H1 (cell line): ENCODE measurements at regions not wholly inside any gene's neighbourhood (a gene's known extent, or its start where the extent isn't known, plus 50 kb on each side); places are given as distances from the start of the nearest gene placed in this dataset.

Experiments
- CTCF ChIA-PET: fragments of 300-600 bp; sonication (Branson Sonifier 250); formaldehyde crosslinking; loops from one replicate; lab custom pipeline; 2021; ENCODE audit not compliant: partially characterized antibody; lab: Charles Lee
- POLR2A ChIA-PET: fragments of 300-600 bp; sonication (Branson Sonifier 250); formaldehyde crosslinking; loops from one replicate; lab custom pipeline; 2021; ENCODE audit warnings: inconsistent platforms; ENCODE audit not compliant: partially characterized antibody; lab: Charles Lee
- DNase-seq, 2 experiments: peaks; one replicate each; pipeline versions ENCODE4 v3.0.0 to v3.0.0-alpha.2; 2010 to 2022; ENCODE audit warnings: low spot score in 2 of 2, low read depth in 1 of 2, mixed read lengths in 1 of 2
- FAIRE-seq: peaks from 2 replicates; lab custom pipeline; 2011; peaks lifted over from hg19 to GRCh38; lab: Jason Lieb, UNC
- H2AFZ ChIP-seq: 2 replicates; pipeline ENCODE4 v1.8.1; 2012; ENCODE audit warnings: low read length, inconsistent platforms
- H2AK5ac ChIP-seq: 2 replicates; pipeline ENCODE4 v1.6.1; 2013; ENCODE audit warnings: low read depth, low read length
- H2BK120ac ChIP-seq: replicated peaks from 2 replicates; pipeline ENCODE3; 2013; ENCODE audit warnings: low read depth, low read length, inconsistent platforms
- H2BK12ac ChIP-seq: 2 replicates; pipeline ENCODE4 v1.6.1; 2013; ENCODE audit warnings: low read depth, low read length
- H2BK15ac ChIP-seq: 2 replicates; pipeline ENCODE4 v1.6.1; 2013; ENCODE audit warnings: low read length
- H2BK20ac ChIP-seq: 2 replicates; pipeline ENCODE4 v1.6.1; 2013; ENCODE audit warnings: low read length
- H2BK5ac ChIP-seq: 2 replicates; pipeline ENCODE4 v1.6.1; 2013; ENCODE audit warnings: low read depth, low read length
- H3K14ac ChIP-seq: 2 replicates; pipeline ENCODE4 v1.6.1; 2013; ENCODE audit warnings: inconsistent platforms; ENCODE audit not compliant: insufficient read length
- H3K18ac ChIP-seq: 2 replicates; pipeline ENCODE4 v1.6.1; 2013; ENCODE audit warnings: low read length; ENCODE audit errors: extremely low read depth
- H3K23ac ChIP-seq: 2 replicates; pipeline ENCODE4 v1.6.1; 2013; ENCODE audit warnings: inconsistent platforms; ENCODE audit not compliant: insufficient read length
- H3K23me2 ChIP-seq: 2 replicates; pipeline ENCODE4 v1.6.1; 2013; ENCODE audit warnings: low read depth, low read length
- H3K27ac ChIP-seq: 2 replicates; pipeline ENCODE4 v1.6.1; 2011; ENCODE audit warnings: low read depth, low read length, inconsistent platforms
- H3K27me3 ChIP-seq, 4 experiments: replicated peaks in 1 of 4; 1 replicate in 1 of 4; 2 replicates in 3 of 4; pipeline versions ENCODE4 v1.6.1 to v1.8.1; 2011 to 2013; ENCODE audit warnings: low read length in 3 of 4, mild to moderate bottlenecking in 3 of 4, inconsistent platforms in 2 of 4, mixed read lengths in 2 of 4, moderate library complexity in 1 of 4; ENCODE audit not compliant: control insufficient read depth in 3 of 4, insufficient read depth in 3 of 4; ENCODE audit errors: extremely low read depth in 1 of 4
- H3K36me3 ChIP-seq, 4 experiments: 2 replicates each; pipeline versions ENCODE4 v1.6.1 to v1.8.1; 2011 to 2013; ENCODE audit warnings: mild to moderate bottlenecking in 4 of 4, low read length in 3 of 4, moderate library complexity in 2 of 4, control low read depth in 1 of 4, inconsistent platforms in 1 of 4; ENCODE audit not compliant: insufficient read depth in 4 of 4, control insufficient read depth in 2 of 4
- H3K4ac ChIP-seq: replicated peaks from 2 replicates; pipeline ENCODE3; 2013; ENCODE audit warnings: low read length, low read depth, mixed read lengths, inconsistent platforms; ENCODE audit not compliant: insufficient read length
- H3K4me1 ChIP-seq, 4 experiments: replicated peaks in 1 of 4; 1 replicate in 1 of 4; 2 replicates in 3 of 4; pipeline versions ENCODE4 v1.6.1 to v1.8.1; 2011 to 2013; ENCODE audit warnings: low read length in 3 of 4, inconsistent platforms in 2 of 4, mixed read lengths in 1 of 4; ENCODE audit not compliant: insufficient read depth in 4 of 4, control insufficient read depth in 3 of 4
- H3K4me2 ChIP-seq, 2 experiments: 2 replicates each; pipeline versions ENCODE4 v1.6.1 to v1.8.1; 2011 to 2013; ENCODE audit warnings: low read depth in 2 of 2, low read length in 2 of 2, control low read depth in 1 of 2, inconsistent platforms in 1 of 2, mild to moderate bottlenecking in 1 of 2; ENCODE audit not compliant: insufficient read depth in 1 of 2
- H3K4me3 ChIP-seq, 4 experiments: fragments of 200-600, 300-600 bp in 1 of 4; sonication (generic), shearing (Covaris generic), sonication (Bioruptor Twin) in 1 of 4; 2 replicates each; pipeline versions ENCODE4 v1.5.1 to v1.8.1; 2011 to 2016; ENCODE audit warnings: low read length in 4 of 4, low read depth in 3 of 4, control low read depth in 2 of 4, inconsistent platforms in 2 of 4, mild to moderate bottlenecking in 2 of 4, mixed read lengths in 1 of 4, moderate library complexity in 1 of 4; ENCODE audit not compliant: insufficient read depth in 2 of 4; ENCODE audit errors: extremely low read depth in 1 of 4
- H3K56ac ChIP-seq: replicated peaks from 2 replicates; pipeline ENCODE3; 2013; ENCODE audit warnings: low read depth, mild to moderate bottlenecking, mixed read lengths, low read length, inconsistent platforms; ENCODE audit not compliant: insufficient read length
- H3K79me1 ChIP-seq: 2 replicates; pipeline ENCODE4 v1.6.1; 2013; ENCODE audit warnings: low read depth, low read length, control low read depth
- H3K79me2 ChIP-seq, 2 experiments: 2 replicates each; pipeline versions ENCODE4 v1.6.1 to v1.8.1; 2012 to 2013; ENCODE audit warnings: low read length in 2 of 2, mild to moderate bottlenecking in 2 of 2, inconsistent platforms in 1 of 2; ENCODE audit not compliant: insufficient read depth in 2 of 2, control insufficient read depth in 1 of 2
- H3K9ac ChIP-seq, 4 experiments: replicated peaks in 1 of 4; 1 replicate in 1 of 4; 2 replicates in 3 of 4; pipeline versions ENCODE4 v1.6.1 to v1.8.1; 2011 to 2013; ENCODE audit warnings: low read depth in 3 of 4, low read length in 3 of 4, control low read depth in 2 of 4, mild to moderate bottlenecking in 2 of 4, moderate library complexity in 2 of 4, inconsistent platforms in 1 of 4; ENCODE audit errors: extremely low read depth in 1 of 4
- H3K9me3 ChIP-seq, 2 experiments: 2 replicates each; pipeline versions ENCODE4 v1.6.1 to v1.8.1; 2012 to 2013; ENCODE audit warnings: mild to moderate bottlenecking in 2 of 2, moderate library complexity in 2 of 2, control low read depth in 1 of 2, inconsistent platforms in 1 of 2, low read depth in 1 of 2, low read length in 1 of 2, mixed read lengths in 1 of 2; ENCODE audit not compliant: insufficient read depth in 2 of 2
- H4K20me1 ChIP-seq, 2 experiments: replicated peaks in 1 of 2; 2 replicates each; pipeline versions ENCODE3 to v1.8.1; 2011 to 2013; ENCODE audit warnings: inconsistent platforms in 2 of 2, low read length in 2 of 2, mild to moderate bottlenecking in 1 of 2; ENCODE audit not compliant: insufficient read depth in 2 of 2, control insufficient read depth in 1 of 2
- H4K5ac ChIP-seq: 2 replicates; pipeline ENCODE4 v1.6.1; 2013; ENCODE audit warnings: low read length, low read depth, mixed read lengths, inconsistent platforms; ENCODE audit not compliant: insufficient read length
- H4K8ac ChIP-seq: 2 replicates; pipeline ENCODE4 v1.8.0; 2013; ENCODE audit warnings: mild to moderate bottlenecking, moderate library complexity, low read length, inconsistent platforms; ENCODE audit not compliant: insufficient read depth; ENCODE audit errors: extremely low read depth
- H4K91ac ChIP-seq: replicated peaks from 2 replicates; pipeline ENCODE3; 2013; ENCODE audit warnings: low read length, mixed read lengths, inconsistent platforms; ENCODE audit not compliant: insufficient read length
- EP300 ChIP-seq, 2 experiments: IDR thresholded peaks; 1 replicate in 1 of 2; 2 replicates in 1 of 2; pipeline ENCODE4 v1.6.1; 2011 to 2012; ENCODE audit warnings: low read depth in 2 of 2, low read length in 2 of 2, mild to moderate bottlenecking in 2 of 2, borderline replicate concordance in 1 of 2, inconsistent platforms in 1 of 2, moderate library complexity in 1 of 2
- FOSL1 ChIP-seq: IDR thresholded peaks from 2 replicates; pipeline ENCODE4 v1.6.1; 2011; ENCODE audit warnings: mild to moderate bottlenecking, low read depth, low read length, moderate library complexity; ENCODE audit not compliant: insufficient read depth
- GABPA ChIP-seq: IDR thresholded peaks from 2 replicates; pipeline ENCODE4 v1.6.1; 2011; ENCODE audit warnings: mild to moderate bottlenecking, low read length, moderate library complexity, borderline replicate concordance; ENCODE audit not compliant: insufficient read depth
- GTF2F1 ChIP-seq: IDR thresholded peaks from 2 replicates; pipeline ENCODE4 v1.6.1; 2012; ENCODE audit warnings: low read depth, low read length, improper control_type of control experiment, borderline replicate concordance
- HDAC6 ChIP-seq: IDR thresholded peaks from one replicate; pipeline ENCODE4 v1.7.1; 2012; ENCODE audit warnings: low read depth, mild to moderate bottlenecking, inconsistent platforms, low read length, moderate library complexity
- POLR2AphosphoS5 ChIP-seq: IDR thresholded peaks from 2 replicates; pipeline ENCODE4 v1.6.1; 2011; ENCODE audit warnings: low read depth, low read length
- RBBP5 ChIP-seq: IDR thresholded peaks from 2 replicates; pipeline ENCODE4 v1.7.1; 2012; ENCODE audit warnings: low read depth, mild to moderate bottlenecking, inconsistent platforms, low read length, moderate library complexity, borderline replicate concordance
- SIX5 ChIP-seq: IDR thresholded peaks from 2 replicates; pipeline ENCODE4 v1.6.1; 2011; ENCODE audit warnings: mild to moderate bottlenecking, low read depth, low read length
- TEAD4 ChIP-seq: IDR thresholded peaks from 2 replicates; pipeline ENCODE4 v1.6.1; 2012; ENCODE audit warnings: low read depth, low read length, inconsistent platforms, mixed read lengths
- WGBS, 2 experiments: shearing (Covaris generic) in 1 of 2; methylation state at CpG; one replicate each; pipeline versions ENCODE4 v1.1.6 to v1.1.7; 2013 to 2015; ENCODE audit warnings: low lambda C conversion rate in 2 of 2, mixed read lengths in 2 of 2, inconsistent platforms in 1 of 2, low coverage in 1 of 2, missing lambda C conversion rate in 1 of 2; ENCODE audit not compliant: insufficient replicate concordance in 2 of 2, insufficient coverage in 1 of 2, insufficient read length in 1 of 2; ENCODE audit errors: extremely low coverage in 1 of 2, missing lambda C conversion rate in 1 of 2; 5-methylcytosine and 5-hydroxymethylcytosine counted together
- TF ChIP-seq, protein P1 (sequence below): IDR thresholded peaks from 2 replicates; pipeline ENCODE4 v1.6.1; 2012; ENCODE audit warnings: inconsistent platforms

DNA sequence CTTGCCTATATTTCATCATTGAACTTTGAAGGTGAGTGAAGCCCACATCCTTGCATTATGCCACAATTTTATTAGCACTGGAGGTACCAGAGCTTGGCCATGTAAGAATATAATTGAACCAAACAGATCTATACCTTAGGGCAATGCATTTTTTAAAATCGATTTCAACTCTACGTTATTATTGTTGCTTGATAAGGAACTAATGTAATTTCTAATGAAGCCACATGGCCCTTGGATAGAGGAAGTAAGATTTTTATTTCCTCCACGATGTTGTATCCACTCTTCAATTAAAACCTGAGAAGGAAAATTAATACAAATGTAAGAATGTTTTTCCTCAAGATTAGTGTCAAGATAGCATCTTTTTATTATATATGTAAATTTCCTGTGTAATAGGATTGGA is 370.0 kb upstream of the EEF2KMT start:
- FAIRE-seq = no peak
- H3K4me3 ChIP-seq = no peak overlapping the region
- no peak overlapping the region for H3K14ac ChIP-seq
- no peak for DNase-seq
- no peak overlapping the region for H2BK12ac ChIP-seq
- no peak overlapping the region for H2BK5ac ChIP-seq
- no peak overlapping the region for H2BK15ac ChIP-seq
- no peaks in the 10 kb centered on the region for H3K36me3 ChIP-seq
- H2BK120ac ChIP-seq = no peak overlapping the region
- H4K8ac ChIP-seq = no peak overlapping the region
- POLR2A ChIA-PET = no interaction called here
- TF ChIP-seq EP300 (IDR thresholded peaks at IDR 0.05; ENCODE audit: borderline replicate concordance in 1 of 2, low read depth in 2 of 2, low read length in 2 of 2) (no peak), GTF2F1 (no peak), GABPA (no peak), TEAD4 (no peak), HDAC6 (no peak), SIX5 (no peak), RBBP5 (no peak), FOSL1 (no peak), POLR2AphosphoS5 (no peak)
- TF ChIP-seq, protein P1, sequence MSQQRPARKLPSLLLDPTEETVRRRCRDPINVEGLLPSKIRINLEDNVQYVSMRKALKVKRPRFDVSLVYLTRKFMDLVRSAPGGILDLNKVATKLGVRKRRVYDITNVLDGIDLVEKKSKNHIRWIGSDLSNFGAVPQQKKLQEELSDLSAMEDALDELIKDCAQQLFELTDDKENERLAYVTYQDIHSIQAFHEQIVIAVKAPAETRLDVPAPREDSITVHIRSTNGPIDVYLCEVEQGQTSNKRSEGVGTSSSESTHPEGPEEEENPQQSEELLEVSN = no peak
- TF ChIP-seq, all 59 proteins: peak for 0
- WGBS, 2 experiments = 84% methylated on average over 3 of the region's 3 CpGs; no CpG with 5 or more reads in 1 of the 2 experiments
- Histone ChIP-seq H4K5ac (no peak overlapping the region), H3K4me2 (no peak overlapping the region), H3K4me1 (peaks cover 0 to 3% (median 0%) of the 10 kb centered on the region in 4 experiments; a peak in 2 of 7 replicates), H4K91ac (no peak overlapping the region), H3K56ac (no peak overlapping the region), H3K79me2 (no peaks in the 10 kb centered on the region; a peak in 1 of 4 replicates), H4K20me1 (no peaks in the 10 kb centered on the region), H3K27ac (no peak overlapping the region), H3K9me3 (no peaks in the 10 kb centered on the region), H3K4ac (no peak overlapping the region), H3K23ac (no peak overlapping the region), H3K9ac (no peak overlapping the region), H2BK20ac (no peak overlapping the region), H3K18ac (no peak overlapping the region), H2AK5ac (no peak overlapping the region), H3K23me2 (no peaks in the 10 kb centered on the region), H2AFZ (no peak overlapping the region), H3K79me1 (no peaks in the 10 kb centered on the region), H3K27me3 (no peaks in the 10 kb centered on the region; a peak in 2 of 7 replicates)
- CTCF ChIA-PET = interaction anchor here (0.9 to 4.6 kb wide), 10 partner anchors 9 to 442 kb away, joined by 3 to 29 read pairs (median 3); no protein-coding TSS in a partner anchor
